Inferior parietal cortex (tissue), 1 donor: ENCODE measurements at regions not wholly inside any gene's neighbourhood (a gene's known extent, or its start where the extent isn't known, plus 50 kb on each side); places are given as distances from the start of the nearest gene placed in this dataset.

Source experiments
- DNase-seq: peaks from one replicate; pipeline ENCODE4 v3.0.0-alpha.2; 2016; ENCODE audit errors: extremely low spot score

DNA sequence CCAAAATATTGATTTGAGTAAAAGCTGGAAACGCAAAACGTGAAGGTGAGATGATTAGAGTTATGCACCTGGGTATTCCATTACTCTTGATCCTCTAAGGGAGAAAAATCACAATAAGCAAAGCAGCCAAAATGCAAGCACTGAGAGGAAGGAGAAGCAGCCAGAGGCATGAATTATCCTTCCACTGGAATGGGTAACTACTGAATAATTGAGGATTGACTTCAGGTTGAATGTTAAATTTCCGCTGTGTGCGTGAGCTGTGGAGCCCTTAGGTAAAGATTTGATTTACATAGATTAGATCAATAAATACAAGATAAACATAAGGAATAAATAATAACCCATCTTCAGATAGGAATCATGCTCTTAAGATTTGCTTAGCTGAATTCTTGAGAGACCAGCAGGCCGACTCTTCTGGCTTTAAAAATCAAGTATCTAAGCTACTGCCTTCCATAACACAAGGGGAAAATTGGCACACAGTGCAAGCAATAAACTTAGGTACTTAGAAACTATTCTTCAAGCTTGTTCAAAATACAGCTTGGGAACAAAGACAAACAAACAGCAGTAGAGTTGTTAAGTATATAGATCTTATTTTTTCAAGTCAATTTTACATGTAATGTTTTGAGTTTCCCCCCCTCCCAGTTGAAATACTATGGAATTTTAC is 1459.5 kb downstream of the ZPLD1 start:
- DNase-seq: no peak

DNA sequence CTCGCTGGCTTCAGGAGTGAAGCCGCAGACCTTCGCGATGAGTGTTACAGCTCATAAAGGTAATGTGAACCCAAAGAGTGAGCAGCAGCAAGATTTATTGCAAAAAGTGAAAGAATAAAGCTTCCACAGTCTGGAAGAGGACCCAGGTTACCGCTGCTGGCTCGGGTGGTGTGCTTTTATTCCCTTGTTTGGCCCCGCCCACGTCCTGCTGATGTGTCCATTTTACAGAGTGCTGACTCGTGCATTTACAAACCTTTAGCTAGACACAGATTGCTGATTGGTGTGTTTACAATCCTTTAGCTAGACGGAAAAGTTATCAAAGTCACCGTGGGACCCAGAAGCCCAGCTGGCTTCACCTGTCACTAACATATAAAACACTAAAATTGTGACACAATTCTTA is 1464.5 kb downstream of the ZPLD1 start:
- no peak for DNase-seq

DNA sequence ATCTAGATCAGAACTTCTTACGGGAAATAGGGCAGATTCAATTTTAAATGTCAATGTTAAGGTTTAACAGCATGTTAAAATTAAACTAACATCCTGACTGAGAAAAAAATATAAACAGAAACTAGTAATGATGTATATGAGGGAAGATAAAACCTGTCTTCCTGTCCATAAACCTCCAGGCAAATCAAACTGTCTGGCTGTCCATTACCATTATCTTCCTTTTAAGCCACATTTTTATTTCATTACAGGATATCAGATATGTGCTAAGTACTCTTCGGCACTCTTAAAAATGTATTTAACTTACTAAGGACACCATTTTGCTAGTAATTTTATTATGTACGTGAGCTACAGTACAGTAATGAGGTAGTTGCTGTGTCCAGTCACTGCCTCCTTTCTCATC is 1461.7 kb upstream of the ALCAM start:
- no peak for DNase-seq

DNA sequence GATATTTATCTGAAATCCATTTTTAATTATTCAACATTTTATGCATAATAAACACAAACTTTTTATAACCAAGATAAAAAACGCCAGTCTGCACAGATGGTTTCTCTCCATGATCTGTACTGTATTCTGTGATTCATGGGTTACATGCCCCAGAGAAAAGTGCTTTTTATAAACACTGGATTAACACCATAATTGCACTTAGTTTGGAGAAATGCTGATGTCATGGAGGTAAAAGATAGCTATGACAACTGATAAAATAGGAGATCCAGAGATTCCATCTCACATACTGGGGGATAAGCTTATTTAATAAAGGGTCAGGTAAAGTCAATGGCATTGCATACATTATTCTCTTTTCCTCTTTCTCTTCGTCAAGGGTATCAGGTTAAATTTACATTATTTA is 1460.4 kb upstream of the ALCAM start:
- DNase-seq: no peak

DNA sequence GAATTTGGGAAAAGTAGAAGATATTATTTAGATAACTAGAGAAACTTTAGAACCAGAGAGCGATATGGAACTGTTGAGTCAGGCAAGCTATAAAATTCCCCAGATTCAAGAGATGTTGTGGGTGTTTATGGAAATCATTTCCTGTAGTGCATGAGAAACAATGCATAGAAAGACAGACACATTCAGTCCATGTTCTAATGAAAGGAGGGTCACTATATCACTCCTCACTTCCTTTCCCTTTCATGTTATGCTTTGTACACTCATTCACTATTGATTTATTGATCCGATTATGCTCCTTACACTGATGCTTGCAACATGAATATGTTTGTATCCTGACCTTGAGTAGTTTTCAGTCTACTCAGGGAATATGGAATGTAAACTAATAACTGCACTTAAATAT is 1459.9 kb upstream of the ALCAM start:
- no peak for DNase-seq

DNA sequence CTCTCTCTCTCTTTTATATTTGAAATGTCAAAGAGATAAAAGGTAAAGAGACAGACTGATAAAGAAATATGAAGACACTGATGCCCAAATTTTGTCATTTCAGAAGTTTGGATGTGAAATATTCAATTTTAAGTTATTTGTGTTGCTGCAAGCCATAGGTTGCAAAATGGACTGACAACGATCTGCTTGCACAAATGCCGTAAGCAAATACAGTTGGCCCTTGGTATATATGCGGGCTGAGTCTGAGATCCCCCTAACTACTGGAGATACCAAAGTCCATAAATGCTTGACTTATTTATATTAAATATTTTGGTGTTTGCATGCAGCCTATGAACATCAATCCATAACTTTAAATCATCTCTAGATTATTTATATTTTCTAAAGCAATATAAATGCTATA is 1459.1 kb upstream of the ALCAM start:
- DNase-seq: no peak

DNA sequence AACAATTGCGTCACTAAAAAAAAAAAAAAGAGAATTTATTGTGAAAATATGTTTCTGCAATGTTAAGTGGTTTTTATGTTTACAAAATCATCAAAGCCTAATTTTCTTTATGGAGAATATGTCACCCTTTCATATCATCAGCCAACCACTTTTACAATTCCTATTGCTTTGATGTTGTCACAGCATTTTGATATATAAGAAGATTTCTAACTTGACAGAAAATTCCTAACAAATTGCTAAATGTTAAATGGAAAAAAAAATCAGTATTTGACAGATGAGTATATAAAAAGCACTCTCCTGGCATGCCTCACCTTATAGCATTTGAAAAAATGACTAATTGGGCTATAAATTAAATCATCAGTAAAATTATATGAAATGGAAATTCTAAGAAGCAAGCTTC is 1457.3 kb upstream of the ALCAM start:
- DNase-seq: no peak

DNA sequence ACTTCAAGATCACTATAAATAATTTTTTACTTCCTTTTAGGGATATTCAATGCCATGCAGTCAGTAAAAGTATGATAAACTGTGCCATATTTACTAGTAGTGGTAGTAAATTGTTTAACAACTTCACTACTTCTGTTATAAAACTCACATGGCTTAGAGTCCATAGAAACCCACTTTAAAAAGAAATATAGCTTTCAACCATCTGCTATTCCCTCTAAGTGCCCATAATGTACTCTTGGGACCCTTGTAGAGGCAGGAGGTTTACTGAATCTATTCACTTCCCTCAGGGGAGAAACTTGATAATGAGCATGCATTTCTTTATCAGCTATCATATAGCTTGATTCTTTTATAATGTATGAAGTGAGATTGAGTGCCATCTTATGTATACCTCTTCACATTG is 1448.4 kb upstream of the ALCAM start:
- no peak for DNase-seq

DNA sequence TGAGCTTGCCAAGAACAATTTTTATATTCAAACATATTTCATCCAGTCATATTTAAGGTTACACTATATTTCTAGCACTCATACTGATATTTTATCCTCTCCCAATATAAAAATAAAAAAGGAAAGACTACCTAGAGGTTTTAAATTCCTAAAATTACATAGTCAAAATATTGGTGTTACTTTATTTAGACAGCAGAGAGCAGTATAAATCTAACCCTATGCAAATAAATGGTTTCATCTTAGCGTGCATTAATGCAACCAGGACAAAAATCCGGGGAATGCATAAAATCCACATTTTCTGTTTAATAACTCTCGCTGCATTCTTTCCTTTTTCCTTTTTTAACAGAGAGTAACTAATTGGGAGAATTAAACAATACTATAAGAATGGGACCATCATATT is 1447.4 kb upstream of the ALCAM start:
- DNase-seq: no peak

DNA sequence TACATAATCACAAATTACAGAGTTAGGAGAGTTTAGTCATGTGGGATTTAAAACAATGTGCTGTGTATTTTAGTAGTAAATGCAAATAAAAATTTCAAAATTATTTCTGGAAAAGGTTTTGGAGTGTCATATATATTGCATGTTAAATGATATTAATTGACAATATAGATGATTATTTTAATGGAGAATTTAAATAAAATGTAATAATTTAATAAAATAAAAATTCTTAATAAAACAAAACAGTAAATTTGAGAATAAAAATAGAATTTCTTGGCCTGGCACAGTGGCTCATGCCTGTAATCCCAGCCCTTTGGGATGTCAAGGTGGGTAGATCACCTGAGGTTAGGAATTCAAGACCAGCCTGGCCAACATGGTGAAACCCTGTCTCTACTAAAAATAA is 1442.8 kb upstream of the ALCAM start:
- DNase-seq: no peak

DNA sequence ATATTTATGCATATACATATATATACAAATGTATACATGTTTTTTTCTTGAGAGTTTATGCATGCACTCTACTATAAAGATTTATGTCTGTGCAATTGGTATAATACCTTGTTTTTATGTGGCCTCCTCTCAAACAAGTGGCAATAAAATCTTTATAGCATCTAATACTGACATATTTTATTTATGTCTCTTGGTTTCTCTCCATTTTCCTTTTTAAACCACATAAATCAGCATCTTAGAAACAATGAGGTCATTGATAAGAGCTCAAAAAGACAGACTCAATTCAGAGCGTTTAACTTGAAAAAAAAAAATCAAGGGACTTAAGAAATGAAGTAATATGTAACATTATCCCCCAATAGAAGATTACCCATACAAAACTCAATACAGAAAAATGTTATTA is 1442.2 kb upstream of the ALCAM start:
- no peak for DNase-seq

DNA sequence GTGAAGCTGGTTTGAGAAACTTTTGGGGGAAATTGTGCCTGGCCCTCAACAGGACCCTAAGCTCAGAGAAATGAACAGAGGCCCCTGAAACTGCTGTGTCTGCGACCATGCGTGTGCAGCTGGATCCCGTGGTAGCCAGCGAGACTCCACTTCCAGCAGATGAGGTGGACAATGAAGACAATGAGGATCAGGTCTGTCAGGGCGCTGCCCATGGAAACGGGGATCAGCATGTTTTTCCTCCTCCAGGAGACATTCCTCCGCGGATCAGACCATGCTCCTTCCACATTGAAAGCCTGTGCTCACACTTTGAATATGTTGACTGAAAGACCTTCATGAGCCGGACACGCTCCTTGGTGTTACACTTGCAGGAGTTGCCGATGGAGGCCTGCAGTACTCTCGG is 1439.8 kb upstream of the ALCAM start:
- no peak for DNase-seq

DNA sequence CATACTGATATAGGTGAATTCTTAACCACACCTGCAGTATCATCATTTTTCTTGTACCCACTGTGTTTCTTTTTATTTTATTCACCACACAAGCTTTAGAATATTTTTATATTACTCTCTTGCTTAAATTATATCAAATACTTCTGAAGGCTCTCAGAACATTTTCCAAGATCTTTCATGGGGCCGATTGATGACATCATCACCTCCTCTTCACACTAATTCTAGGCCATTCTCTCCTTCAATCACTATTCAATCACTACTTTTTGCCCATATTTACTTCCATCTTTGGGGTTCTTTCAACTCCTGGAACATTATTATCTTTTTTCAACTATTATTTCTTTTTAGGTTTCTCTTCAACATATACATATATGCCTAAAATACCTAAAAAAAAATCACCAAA is 1438.8 kb upstream of the ALCAM start:
- DNase-seq: no peak

DNA sequence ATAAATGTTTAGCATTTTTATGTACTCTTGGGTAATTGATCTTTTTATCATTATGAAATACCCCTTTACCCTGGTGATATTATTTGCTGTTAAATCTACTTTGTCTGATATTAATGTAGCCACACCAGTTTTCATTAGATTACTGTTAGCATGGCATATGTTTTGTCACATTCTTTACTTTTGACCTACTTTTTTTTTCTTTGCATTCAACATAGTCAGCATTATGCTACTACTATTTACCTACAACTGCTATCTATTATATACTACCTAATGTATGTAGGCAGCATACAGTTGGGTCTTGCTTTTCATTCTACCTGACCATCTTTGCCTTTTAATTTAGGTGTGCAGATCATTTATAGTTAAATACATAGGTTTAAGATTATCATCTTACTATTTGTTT is 1429.6 kb upstream of the ALCAM start:
- DNase-seq: no peak

DNA sequence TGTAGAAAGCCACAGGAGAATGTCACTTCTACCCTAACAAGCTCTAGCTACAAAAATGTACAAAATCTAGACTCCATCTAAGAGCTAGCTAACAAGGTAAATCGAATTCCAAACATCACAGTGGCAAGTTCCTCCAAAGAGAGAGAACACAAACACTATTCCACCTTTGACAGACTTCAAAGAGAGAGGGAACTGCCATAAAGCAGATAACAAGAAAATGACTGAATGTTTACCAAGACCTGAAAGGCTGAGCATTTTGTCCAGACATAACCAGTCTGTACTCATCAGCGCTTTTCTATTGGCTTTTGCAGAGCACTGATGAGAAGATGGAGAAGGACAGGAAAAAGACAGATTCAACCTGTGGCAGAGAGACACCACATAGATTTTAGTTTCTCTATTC is 1419.6 kb upstream of the ALCAM start:
- DNase-seq: no peak

DNA sequence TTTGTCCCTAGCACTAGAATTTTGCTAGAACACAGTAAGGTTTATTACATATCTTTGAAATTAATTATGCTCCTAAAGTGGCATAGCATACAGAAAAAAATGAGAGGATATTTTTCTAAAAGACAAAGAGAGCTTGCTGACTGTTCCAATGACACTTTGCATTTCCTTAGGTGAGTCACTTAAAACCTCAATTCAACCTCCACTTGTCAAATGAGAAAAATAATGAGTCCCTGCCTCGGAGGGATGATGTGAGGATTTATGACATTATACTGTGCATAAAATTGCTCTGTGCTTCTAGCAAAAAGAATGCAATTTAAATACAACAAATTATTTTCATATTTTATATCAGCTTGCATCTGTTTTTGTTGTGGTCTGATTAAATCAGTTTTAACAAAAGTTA is 1417.0 kb upstream of the ALCAM start:
- no peak for DNase-seq

DNA sequence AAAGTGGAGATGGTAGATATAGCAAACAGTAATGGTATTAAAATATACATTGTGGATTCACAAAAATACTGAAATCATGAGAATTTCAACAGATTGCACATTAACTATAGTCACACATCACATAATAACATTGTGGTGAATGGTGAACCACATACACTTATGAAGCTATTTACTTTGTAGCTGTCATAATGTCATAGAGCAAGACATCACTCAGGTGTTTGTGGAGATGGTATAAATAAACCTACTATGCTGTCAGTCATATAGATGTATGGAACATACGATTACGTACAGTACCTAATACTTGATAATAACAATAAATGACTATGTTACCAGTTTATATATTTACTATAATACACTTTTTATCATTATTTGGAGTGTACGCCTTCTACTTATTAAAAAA is 1416.0 kb upstream of the ALCAM start:
- no peak for DNase-seq

DNA sequence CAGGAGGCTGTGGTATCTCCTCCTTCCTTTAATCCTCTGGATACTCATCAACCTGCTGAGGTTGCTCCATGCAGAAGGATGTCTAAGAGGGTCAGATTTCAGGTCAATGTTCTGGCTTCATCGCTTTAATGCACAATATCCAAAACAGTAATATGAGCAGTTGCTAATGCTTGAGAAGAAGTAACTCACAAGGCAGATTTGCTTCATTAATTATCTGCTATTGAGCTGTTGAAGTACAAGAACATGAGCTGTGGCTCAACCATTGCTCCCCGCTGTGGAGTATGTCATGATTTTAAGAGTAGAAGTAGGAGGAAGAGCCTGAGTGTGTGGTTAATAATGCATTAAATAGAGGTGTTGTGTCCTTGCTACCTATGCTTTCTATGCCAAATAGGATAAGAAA is 1412.9 kb upstream of the ALCAM start:
- DNase-seq: no peak

DNA sequence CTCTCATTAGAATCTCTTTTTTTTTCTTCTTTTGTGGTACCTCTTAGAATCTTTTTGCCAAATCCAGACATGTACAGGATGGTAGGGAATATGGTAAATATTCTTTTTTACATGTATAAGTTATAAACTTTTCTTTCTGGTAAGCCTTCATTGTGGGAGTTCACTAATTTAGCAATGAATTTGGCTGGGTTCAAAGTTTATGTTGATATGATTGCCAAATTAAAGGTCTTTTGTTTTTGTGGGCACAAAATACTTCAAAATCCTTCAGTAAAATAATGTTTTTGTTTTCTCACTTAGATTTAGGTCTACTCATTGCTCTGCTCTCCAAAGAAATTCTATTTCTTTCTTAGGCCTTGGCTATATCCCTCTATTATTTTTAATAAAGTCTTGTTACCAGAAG is 1405.9 kb upstream of the ALCAM start:
- DNase-seq: no peak

DNA sequence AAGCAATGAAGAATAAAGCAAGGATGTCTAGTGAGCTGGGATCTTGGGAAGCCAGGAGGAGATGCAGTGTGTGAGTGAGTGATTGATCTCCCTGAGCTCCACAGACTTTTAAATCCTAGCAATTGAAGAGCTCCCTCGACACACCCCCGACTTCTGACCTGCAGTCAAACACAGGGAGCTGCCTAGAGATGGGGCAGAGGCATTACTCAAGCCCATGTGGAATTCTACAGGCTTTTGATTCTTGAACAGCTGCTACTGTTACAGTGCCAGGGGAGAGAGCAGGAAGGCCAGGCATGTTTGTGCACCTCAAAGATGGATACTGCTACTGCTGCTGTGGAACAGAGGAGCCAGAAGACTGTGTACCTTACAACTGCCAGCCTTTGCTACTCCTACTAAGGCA is 1403.1 kb upstream of the ALCAM start:
- no peak for DNase-seq

DNA sequence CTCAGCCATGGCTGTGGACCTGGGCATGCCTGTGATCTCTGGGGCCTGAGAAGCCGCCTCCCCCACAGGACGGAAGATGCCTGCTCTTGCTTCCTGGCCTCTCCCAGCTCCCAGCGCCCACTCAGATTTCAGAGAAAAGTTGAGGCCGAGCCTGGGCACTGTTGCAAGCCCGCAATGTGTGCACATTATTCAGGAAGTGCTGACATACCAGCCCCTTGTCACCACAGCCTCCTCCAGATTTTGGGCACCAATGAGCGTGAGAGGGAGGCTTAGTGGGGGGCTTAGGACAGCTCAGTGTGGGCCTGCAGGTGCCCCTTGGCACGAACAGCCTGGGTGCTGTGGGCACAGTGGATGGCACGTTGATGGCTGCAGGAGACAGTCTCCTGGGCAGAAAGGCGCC is 1400.9 kb upstream of the ALCAM start:
- no peak for DNase-seq

DNA sequence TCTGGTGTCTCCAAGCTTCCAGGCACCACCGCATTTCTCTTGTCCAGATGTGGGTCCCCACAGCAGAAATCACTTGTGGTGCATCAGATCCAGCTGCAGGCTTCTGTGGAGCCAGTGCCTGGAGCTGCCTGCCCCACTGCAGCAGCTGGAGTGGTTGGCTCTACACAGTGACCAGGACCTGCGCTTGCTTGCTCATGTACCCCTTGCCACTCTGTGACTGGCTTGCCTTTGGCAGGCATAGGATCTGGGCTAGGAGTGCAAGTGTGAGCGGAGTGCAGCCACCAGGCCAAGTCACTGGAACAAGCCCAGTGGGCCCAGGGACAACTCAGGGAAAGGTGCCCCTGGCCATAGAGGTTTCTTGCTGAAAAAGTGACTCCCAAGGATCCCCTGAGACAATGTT is 1400.0 kb upstream of the ALCAM start:
- no peak for DNase-seq

DNA sequence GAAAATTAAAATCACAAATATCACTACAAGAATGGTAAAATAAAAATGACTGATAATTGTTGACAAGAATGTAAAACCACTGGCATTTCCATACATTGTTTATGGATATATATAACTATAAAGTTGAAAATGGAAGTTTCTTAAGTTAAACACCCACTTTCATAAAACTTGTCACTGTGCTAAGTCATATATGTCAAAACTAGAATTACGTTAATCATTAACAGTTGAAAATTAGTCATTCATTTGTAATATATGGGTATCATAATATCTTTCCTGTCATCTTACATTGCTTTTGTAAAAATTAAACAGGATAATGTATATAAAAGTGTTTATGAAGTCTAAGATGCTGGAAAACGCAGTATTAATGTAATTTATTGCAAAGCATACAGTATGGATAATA is 1398.6 kb upstream of the ALCAM start:
- DNase-seq: no peak

DNA sequence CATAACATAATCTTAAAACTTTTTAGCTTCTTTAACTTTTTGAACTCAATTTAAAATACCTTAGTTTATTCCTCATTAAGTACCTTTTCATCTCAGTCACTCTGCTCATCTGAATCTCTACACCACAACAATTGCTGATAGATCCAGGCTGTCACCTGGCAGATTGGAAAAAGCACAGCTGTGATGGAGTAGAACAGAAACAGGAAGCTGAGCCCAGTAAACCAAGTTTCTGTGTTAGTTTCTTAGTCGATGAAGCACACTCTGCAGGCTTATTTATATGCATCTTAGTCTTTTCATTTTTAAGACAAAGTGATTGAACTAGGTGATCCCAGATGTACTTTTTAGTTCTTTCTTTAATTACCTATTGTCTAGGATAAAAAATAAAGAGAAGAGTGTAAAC is 1398.0 kb upstream of the ALCAM start:
- no peak for DNase-seq

DNA sequence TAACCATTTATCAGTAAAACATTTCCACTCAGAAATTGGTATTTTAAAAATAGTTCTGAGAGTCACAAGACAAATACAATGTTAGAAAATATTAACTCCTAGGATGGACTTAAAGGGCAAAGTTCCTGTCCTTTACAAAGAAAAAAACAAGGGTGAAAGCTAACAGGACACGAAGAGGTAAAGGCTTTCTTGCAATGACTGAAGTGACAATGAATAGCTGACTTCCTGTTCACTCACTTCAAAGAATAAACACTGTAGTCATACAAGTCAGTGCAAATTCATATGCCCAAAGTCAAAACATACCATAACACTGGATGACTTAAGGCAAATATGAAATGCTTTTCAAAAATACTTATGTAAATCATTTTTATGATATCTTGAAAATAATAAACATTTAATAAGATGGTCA is 1389.8 kb upstream of the ALCAM start:
- no peak for DNase-seq
